Chondrocyte (in vitro differentiated cells): ENCODE measurements at regions not wholly inside any gene's neighbourhood (a gene's known extent, or its start where the extent isn't known, plus 50 kb on each side); places are given as distances from the start of the nearest gene placed in this dataset.

Experiments
- DNase-seq: peaks from one replicate; pipeline ENCODE4 v3.0.0; 2021; ENCODE audit warnings: mixed read lengths, low spot score
- H3K27ac Mint-ChIP-seq: one replicate; pipeline ENCODE4 v1.8.0; 2021; ENCODE audit warnings: mild to moderate bottlenecking, moderate library complexity, mixed read lengths; ENCODE audit not compliant: unreplicated experiment
- H3K27me3 Mint-ChIP-seq: 2 replicates; pipeline ENCODE4 v1.8.0; 2021; ENCODE audit warnings: low read depth, mixed read lengths
- H3K36me3 Mint-ChIP-seq: 2 replicates; pipeline ENCODE4 v1.8.0; 2021; ENCODE audit warnings: low read depth, mixed read lengths
- H3K4me1 Mint-ChIP-seq: 2 replicates; pipeline ENCODE4 v1.8.0; 2021; ENCODE audit warnings: low read depth, mild to moderate bottlenecking, mixed read lengths
- H3K4me3 Mint-ChIP-seq: one replicate; pipeline ENCODE4 v1.8.0; 2021; ENCODE audit warnings: mild to moderate bottlenecking, moderate library complexity, mixed read lengths; ENCODE audit not compliant: unreplicated experiment
- H3K9me3 Mint-ChIP-seq: 2 replicates; pipeline ENCODE4 v1.8.0; 2021; ENCODE audit warnings: low read depth, mixed read lengths
- CTCF ChIP-seq: fragments of 200-600 bp; sonication (generic); IDR thresholded peaks from 2 replicates; pipeline ENCODE4 v1.5.0; 2021; ENCODE audit warnings: antibody characterized with exemption, mild to moderate bottlenecking, moderate library complexity

GRCh38 chr9:13447843-13448422 lies 168.4 kb upstream of the MPDZ start:
- Mint-ChIP-seq H3K4me1 (peaks cover 13% of the 10 kb centered on the region), H3K9me3 (no peaks in the 10 kb centered on the region), H3K27me3 (peaks cover 2% of the 10 kb centered on the region), H3K4me3 (no peak overlapping the region), H3K27ac (no peak overlapping the region), H3K36me3 (no peaks in the 10 kb centered on the region)
- no peak for DNase-seq
- TF ChIP-seq CTCF = peak; percentile 14

- TF ChIP-seq CTCF = peak; percentile 83
- Mint-ChIP-seq H3K9me3 (no peaks in the 10 kb centered on the region), H3K27me3 (peaks cover 2% of the 10 kb centered on the region), H3K36me3 (no peaks in the 10 kb centered on the region), H3K4me1 (peaks cover 13% of the 10 kb centered on the region), H3K4me3 (no peak overlapping the region), H3K27ac (no peak overlapping the region)
- no peak for DNase-seq
Observed at GRCh38 chr9:13446938-13447842, 167.7 kb upstream of the MPDZ start.

GRCh38 chr9:13446286-13446937 lies 166.9 kb upstream of the MPDZ start:
- no peak overlapping the region for H3K27ac Mint-ChIP-seq
- peaks cover 13% of the 10 kb centered on the region for H3K4me1 Mint-ChIP-seq
- H3K36me3 Mint-ChIP-seq = no peaks in the 10 kb centered on the region
- peaks cover 2% of the 10 kb centered on the region for H3K27me3 Mint-ChIP-seq
- DNase-seq = no peak
- H3K4me3 Mint-ChIP-seq = no peak overlapping the region
- no peaks in the 10 kb centered on the region for H3K9me3 Mint-ChIP-seq
- TF ChIP-seq CTCF = no peak

GRCh38 chr9:13445103-13445500 lies 165.6 kb upstream of the MPDZ start:
- no peaks in the 10 kb centered on the region for H3K36me3 Mint-ChIP-seq
- TF ChIP-seq CTCF = no peak
- no peaks in the 10 kb centered on the region for H3K9me3 Mint-ChIP-seq
- DNase-seq = no peak
- H3K27me3 Mint-ChIP-seq = peaks cover 2% of the 10 kb centered on the region
- peaks cover 13% of the 10 kb centered on the region for H3K4me1 Mint-ChIP-seq
- H3K27ac Mint-ChIP-seq = no peak overlapping the region
- no peak overlapping the region for H3K4me3 Mint-ChIP-seq
